SH-SY5Y (cell line): ENCODE measurements at regions not wholly inside any gene's neighbourhood (a gene's known extent, or its start where the extent isn't known, plus 50 kb on each side); places are given as distances from the start of the nearest gene placed in this dataset.

Source experiments
- GATA2 ChIP-seq: IDR thresholded peaks from 2 replicates; pipeline ENCODE4 v1.6.1; 2011; ENCODE audit warnings: mild to moderate bottlenecking, low read depth, low read length
- GATA3 ChIP-seq: IDR thresholded peaks from 2 replicates; pipeline ENCODE4 v1.6.1; 2011; ENCODE audit warnings: low read depth, mild to moderate bottlenecking, low read length, moderate library complexity

DNA sequence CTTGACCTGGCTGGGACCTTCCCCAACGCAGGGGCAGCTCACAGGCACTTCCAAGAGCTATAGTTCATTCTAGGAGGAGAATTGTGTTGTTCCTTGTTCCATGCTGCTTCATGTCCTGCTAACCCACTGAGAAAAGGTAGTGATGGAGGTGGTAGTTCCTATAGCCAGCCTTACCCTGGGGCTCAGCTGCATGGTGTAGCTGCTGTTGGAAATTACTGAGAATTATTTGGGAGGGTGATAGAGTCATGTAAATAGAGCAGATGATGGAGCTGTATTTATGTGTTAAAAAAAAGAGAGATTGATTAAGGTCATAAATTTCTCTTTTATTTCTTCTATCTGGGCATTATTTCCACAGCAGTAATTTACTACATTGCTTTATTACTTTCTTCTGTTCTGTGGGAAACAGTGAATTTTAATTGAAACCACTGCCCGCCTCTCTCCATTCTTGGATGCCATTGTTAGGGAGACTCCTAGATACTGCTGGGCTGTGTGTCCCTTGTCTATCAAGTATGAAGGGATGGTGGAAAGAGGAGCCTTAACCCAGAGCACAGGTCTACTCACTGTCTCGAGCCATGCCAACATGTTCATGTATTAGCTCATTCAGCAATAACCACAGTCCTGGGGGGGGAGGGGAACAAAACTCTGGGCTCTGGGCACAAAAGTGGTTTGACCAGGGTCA, 309.2 kb downstream of the FAT3 start:
- TF ChIP-seq GATA2: no peak
- no peak for TF ChIP-seq GATA3
